GM19240 (cell line): ENCODE measurements at regions not wholly inside any gene's neighbourhood (a gene's known extent, or its start where the extent isn't known, plus 50 kb on each side); places are given as distances from the start of the nearest gene placed in this dataset.

Experiments used
- DNase-seq: peaks from one replicate; pipeline ENCODE4 v3.0.0; 2011; ENCODE audit warnings: low spot score; ENCODE audit not compliant: insufficient read length

DNA sequence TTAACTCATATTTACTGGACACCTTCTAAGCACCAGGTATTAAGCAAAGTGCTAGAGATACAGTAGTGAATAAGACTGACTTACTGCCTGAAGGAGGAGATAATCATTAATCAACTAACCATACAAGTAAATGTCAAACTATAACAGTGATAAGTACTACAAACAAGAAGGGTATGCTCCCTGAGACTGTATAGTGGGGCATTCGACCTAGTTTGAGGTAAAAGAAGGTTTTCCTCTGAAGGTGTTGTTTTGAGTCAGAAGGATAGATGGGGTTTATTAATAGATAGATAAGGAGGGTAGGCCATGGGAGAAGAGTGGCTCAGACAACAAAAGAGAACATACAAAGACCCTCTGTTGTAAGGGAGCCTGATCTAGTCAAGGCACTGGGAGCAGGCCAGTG lies 105.4 kb downstream of the DDIT4L start:
- no peak for DNase-seq

DNA sequence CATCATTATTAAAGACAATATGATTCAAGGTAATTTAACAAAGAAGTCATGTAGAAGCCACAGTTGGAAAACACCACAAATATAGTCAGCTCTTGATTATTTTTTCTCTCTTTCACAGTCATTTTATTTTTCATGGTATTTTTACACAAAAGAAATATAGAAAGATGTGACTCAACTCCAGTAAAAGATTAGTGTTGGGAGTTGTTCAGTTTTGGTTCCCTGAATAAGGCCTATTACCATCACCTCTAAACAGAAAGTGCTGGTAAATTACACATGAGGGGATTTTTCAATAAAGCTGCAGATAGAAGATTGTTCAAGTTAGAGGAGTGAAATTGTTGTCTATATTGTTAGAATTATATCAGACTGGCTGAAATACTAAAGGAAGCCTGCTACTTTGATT lies 107.0 kb downstream of the DDIT4L start:
- DNase-seq = no peak

DNA sequence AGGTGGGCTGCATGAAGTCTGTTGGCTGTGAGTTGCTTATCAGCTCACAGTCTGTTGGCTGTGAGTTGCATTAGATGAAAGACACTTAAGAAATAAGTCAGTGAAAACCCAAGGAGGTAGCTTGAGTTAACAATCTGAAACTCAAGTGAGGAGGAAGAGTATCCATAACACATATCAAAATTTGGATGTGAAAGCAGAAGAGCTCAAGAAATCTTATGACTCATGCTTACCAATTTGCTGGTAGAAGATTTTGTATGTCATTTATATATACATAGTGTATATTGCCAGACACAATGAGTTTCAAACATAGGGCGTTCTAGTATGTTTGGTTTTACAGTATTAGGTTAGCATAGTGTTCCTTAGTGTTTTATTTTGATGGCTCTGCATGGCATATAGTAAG lies 107.4 kb downstream of the DDIT4L start:
- no peak for DNase-seq

DNA sequence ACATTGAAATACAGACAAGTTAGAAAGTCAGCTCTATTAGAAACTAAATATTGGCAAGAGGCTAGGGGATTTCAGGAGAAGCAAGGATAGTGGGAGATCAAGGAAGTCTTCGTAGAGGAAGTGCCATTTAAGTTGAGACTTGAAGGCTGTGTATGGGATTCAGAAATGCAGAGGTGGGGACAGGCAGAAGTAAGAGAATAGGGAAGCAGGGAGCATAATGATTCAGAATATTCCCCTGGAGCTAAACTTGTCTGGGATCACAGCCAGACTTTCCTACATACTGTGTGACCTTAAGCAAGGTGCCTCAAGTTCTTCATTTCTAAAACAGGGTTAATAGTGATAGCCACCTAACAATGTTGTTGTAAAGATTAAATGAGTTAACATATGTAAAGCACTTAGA lies 108.8 kb downstream of the DDIT4L start:
- DNase-seq = no peak

DNA sequence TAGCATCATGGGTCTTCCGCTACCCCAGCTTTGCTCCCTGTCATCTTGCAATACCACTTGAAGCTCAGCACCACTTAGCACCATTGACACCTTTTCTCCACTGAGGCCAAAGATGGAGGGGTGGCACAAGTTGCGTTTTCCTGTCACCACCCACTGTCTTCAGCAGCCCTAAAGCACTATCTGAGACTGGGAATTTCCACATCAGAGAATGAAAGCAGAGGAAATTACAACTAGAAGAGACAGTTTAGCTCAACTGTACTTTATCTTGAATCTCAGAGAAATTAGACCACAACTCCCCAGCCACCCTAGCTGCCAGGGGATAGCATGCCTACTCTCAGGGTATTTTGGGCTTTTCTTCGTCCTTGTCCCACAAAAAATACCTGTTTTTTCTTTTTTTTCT lies 111.0 kb downstream of the DDIT4L start:
- DNase-seq = no peak

DNA sequence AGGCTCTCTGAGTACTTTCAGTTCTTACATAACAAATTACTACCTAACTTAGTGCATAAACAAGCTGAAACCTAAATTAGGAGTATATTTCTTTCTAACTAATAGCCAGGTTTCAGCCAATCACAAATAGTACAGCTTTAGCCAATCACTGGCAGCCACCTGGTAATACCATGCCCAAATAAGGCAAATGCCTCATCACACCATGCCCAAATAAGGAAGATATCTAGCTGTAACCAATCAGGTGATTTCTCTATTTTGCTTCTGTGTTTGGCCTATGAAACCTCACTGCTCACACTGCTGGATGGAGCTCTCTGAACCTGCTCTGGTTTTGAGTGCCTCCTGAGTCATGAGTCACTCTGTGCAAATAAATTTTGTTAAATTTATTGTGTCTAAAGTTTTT lies 113.5 kb downstream of the DDIT4L start:
- no peak for DNase-seq

DNA sequence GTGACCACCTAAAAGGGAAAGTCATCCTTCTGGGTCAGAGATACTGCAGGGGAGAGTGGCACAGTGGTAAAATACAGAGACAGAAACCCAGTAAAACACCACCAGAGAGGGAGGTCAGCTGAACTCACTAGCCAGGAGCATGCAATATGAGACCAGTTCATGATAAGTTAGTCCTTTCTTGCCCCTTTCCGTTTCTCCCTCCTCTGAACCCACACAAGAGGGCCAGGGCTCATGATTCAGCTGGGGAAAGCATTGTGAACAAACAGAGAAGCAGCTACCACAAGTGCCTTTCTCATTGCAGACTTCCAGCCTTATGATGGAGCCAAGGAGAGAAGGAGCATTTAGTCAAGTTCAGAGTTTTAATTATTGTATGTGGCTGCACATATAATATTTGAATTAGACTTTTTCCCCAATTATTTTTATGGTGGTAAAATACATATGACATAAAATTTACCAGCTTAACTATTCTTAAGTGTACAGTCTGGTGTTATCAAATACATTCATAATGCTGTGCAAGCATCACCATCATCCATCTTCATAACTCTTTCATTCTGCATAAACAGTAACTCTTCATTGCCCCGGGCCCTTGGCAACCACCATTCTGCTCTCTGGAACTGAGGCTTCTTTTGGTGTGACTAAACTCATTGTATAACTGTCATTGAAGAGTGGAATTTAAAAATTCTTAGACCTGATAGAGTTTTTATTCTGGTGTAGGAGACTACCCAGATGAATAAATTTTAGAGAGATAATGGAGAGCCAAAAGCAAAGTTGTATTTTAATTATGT lies 114.6 kb downstream of the DDIT4L start:
- DNase-seq = no peak

DNA sequence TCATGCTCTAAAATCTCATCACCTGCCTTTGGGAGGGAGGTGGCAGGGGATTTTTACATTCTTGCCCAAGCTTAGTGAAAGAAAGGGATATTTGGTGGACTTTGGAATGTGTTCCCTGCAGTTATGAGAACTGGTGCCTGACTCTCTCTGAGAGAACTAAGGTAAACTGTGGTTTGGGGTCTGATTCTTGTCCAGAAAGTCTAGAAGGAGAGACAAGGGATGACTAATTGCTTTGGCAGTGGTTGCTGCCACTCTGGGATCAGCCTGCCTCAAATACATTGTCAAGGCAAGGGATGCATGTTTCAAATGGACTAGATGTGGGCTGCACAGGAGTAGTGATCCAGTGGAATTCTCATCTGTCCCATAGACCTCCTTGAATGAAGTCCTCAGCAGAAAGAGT lies 115.2 kb downstream of the DDIT4L start:
- DNase-seq = no peak

DNA sequence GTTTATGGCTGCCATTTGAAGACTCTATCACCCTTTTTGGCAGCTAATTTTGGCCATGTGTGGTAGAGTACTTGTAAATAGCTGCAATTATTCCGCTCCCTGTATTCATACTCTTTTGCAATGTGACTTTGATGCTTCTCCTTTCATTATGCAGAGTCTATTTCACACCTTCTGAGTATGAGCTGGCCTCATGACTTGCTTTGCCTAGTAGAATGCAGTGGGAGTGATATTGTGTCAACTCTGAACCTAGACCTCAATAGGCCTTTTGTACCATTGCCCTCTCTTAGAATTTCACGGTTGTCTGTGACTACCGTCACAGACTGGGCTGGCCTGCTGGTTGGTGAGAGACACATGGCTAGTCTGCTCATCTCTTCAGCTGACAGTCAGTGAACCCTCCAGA lies 118.8 kb downstream of the DDIT4L start:
- DNase-seq = no peak

DNA sequence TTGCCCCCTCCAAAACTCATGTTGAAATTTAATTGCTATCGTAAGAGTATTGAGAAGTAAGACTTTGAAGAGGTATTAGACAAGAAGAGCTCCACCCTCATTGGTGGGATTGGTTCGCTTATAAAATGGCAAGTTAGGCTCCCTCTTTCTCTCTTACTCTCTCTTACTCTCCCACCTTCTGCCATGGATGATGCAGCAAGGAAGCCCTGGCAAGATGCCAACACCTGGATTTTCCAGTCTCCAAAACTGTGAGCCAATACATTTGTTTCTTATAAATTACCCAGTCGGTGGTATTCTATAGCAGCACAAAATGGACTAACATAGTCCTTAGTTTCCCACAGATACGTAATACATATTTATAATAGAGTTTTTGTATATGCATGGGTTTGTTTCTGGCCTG lies 119.4 kb downstream of the DDIT4L start:
- no peak for DNase-seq

DNA sequence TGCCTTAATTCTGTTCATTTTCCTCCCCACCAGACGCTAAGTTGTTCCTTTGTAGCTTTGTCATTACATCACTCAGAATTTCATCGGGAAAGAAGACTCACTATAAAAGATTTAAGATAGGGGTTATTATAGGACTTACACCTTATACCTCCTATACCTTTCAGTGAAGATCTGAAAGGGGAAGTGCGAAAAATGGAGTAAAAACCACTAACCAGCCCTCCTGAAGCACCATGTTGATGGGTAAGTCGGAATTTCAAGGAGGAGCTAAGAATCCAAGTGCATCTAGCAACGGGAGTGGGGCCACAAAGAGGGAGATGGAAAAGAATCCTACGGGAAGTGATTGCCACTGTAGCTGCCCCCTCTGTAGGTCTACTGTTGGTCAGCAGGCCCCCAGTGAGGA lies 119.1 kb upstream of the H2AZ1 start:
- no peak for DNase-seq

DNA sequence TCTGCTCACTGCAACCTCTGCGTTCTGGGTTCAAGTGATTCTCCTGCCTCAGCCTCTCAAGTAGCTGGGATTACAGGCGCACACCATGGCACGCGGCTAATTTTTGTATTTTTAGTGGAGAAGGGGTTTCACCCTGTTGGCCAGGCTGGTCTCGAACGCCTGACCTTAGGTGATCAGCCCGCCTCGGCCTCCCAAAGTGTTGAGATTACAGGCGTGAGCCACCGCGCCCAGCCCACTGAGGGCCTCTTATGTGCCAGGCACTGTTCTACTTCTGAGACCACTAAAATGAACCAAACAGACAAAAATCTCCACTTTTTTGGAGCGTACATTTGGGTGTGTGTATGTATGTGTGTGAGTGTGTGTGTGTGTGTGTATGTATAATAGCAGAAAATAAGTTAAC lies 117.2 kb upstream of the H2AZ1 start:
- no peak for DNase-seq

DNA sequence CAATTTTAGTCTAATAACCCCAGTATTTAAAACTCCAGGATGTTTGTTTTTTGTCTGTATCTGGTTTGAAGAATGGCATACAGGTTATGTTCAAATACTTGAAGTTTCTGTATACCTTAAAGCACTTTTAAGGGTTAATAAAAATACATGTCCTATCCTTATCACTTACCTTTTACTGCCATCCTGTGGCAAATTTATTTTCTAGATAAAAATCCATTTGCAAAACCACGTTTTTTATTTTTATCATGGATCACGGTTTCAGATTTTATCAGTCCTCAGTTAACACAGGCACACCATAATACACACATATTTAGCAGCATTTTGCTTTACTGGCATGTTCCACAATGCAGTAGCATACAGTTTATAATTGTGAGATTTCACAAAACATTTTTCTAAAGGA lies 113.3 kb upstream of the H2AZ1 start:
- no peak for DNase-seq

DNA sequence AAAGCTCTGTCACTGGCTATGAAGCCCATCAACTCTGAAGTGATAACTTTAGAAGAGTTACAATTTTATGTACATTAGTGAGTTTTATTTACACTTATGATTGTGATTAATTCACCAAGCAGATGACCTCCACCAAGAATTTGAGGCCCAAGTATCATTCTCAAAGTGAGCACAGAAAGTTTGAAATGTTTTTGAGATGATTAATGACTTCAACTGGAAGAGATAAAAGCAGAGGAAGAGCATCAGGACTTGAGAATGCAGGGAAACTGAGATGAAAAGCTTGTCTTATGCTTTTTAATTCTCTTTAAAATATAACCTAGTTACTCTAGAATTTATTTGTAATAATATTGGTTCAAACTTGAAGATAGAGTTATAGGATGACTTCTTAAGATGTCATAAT lies 112.8 kb upstream of the H2AZ1 start:
- DNase-seq = no peak

DNA sequence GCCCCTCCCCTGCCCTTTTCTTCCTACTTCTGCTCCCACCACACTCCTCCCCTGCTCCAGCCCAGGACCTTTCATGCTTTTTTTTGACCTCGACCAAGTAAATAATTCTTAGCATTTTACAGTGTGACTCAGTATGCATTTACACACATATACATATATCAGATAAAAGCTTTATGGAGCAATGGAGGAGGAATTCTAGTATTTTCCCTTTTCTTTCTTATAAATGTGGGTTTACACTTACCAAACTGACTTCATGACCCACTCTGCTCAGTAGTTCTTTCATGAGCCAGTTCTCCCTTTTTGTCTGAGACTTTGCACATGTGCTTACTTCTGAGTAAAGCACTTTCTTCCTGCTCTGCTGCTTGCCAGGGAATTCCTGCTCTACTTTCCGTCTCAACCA lies 111.8 kb upstream of the H2AZ1 start:
- DNase-seq = no peak

DNA sequence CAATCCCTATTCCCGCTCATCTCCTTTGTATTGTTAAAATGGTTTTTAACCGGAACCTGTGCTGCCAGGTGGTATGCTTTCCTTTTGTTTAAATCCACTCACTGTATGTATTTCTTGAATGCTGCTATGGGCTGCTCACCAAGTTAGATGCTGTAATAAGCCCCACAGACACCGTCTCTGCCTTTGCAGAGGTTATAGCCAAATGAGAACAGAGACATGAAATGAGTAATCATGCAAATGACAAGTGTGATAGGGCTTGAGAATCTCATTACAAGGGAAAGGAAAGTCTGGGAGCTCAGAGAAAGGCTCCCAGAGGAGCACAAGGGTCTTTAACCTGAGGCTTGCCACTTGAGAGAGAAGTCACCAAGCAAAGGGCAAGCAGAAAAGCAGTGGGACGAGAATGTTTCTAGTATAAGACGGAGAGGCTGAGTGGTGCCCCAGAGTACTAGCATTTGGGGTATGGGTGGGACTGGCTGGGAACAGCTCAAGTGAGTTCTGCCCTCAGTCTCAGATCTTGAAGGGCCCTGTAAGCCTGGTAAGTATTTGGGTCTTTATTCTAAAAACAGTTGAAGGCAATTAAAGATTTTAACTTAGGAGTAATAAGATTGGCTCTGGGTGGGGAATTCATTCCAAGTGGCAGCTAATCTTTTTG lies 110.8 kb upstream of the H2AZ1 start:
- no peak for DNase-seq

DNA sequence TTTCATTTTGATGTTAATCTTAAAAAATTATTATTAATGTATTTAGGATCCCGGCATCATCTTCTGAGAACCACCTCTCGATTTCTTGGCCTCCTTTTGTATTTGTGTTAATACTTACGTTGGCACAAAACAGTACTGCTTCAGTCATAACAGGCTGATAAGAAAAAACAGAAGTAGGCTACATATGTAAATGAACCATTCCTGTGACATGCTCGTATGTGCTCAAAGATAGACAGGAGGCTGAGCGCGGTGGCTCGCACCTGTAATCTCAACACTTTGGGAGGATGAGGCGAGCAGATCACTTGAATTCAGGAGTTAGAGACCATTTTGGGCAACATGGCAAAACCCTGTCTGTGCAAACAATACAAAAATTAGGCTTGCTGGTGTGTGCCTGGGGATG lies 109.4 kb upstream of the H2AZ1 start:
- DNase-seq = no peak

DNA sequence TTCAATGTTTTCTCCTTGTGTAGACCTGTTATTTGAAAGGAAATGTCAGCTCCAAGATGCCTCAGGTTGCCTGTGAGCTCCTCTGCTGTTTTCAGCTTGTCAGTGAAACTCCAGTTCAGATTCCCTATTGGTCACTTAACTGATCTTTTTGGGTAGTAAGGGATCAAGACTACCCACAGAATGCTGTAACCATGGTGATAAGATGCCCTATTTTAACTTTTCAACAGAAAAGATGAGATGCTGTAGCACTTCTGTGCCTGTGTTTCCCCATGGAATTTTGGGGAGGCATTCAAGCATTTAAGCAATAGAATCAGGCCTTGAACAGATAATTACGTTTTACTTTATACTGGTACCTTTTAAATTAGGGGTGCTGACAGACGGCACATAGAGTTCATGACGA lies 106.6 kb upstream of the H2AZ1 start:
- no peak for DNase-seq

DNA sequence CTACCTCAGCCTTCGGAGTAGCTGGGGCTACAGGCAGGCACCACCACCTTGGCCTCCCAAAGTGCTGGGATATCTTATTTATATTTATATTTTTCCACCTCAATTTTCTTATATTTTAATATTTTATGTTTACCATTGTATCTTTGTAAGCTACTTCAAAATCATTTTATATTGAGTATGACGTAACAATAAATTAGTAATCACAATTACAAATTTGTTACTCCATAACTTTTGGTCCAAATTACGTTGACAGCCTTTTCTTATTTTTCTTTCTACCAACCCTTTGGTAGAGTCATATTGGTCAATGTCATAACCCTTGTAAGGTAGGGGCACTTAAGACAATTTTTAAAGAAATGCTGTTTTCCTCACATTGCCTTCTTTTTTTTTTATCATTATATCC lies 104.0 kb upstream of the H2AZ1 start:
- no peak for DNase-seq

DNA sequence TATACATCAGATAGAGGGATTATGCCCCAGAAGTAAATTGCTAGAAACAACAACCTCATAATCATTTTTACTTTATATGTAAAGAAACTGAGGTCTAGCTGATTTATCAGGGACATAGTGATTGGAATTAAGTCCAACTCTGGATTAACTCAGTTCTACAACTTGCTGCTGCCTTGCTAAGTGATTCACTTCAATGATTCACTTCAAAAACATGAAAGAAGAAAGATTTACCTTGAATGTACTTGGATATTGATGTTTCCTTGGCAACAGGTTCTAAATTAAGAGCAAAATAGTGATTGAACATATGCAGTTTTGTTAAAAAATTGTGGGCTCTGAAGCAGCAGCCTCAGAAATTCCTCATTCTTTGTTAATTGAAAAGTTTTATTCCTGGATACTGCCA lies 99.8 kb upstream of the H2AZ1 start:
- no peak for DNase-seq

DNA sequence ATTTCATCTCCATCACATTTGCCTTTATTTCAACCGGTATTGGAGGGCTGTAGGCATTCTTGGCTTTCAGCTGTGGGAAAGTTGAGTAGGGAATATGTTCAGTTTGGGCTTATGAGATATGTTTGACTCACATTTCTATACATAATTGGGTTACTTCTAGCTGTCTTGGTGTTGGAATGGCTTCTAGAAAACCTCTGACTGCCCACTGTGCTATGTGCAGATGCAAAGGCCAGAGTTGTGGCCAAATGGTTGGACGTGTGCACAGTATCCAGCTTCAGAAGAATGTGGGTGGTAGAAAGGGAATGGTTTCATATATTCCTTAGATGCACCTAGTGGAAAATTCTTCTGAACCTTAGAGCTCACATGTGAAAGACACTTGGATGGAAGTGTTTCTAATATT lies 92.6 kb upstream of the H2AZ1 start:
- DNase-seq = no peak

DNA sequence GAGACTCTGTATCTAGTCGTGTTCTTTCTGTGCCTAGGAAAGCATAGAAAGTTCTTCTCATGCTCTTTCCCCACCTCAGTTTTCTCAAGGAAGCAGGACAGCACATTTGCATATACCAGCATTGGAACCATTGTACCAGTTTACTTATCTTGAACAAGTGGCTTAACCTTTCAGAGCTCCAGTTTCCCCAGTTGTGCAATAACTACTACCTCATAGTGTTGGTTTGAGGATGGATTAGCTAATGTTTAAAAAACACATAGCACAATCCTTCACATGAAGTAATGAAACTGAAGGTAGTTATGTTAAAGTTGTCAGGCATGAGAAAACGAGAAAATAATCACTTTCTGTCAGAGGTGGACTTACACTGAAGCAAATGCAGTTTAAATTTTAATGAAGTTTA lies 92.2 kb upstream of the H2AZ1 start:
- no peak for DNase-seq

DNA sequence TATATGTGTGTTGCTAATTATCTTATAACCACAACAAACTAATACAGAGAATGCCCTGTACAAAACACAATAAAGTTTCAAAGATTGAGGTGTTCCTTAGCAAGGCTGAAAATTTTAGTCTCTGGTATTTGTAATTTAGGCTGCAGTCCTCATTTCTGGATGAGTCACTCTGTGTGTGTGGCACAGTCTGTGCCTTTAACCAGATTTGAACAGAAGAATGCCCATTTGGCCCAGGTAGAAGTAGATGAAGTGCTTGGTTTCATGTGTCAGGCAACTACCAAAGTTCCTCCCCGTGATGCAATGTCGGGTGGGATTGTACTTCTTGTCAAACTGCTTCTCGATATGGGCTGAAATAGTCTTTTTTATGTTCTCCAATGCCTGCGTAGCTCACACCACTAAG lies 91.6 kb upstream of the H2AZ1 start:
- DNase-seq = no peak
